ENCODE measurements at regions not wholly inside any gene's neighbourhood (a gene's known extent, or its start where the extent isn't known, plus 50 kb on each side); places are given as distances from the start of the nearest gene placed in this dataset.

DNA sequence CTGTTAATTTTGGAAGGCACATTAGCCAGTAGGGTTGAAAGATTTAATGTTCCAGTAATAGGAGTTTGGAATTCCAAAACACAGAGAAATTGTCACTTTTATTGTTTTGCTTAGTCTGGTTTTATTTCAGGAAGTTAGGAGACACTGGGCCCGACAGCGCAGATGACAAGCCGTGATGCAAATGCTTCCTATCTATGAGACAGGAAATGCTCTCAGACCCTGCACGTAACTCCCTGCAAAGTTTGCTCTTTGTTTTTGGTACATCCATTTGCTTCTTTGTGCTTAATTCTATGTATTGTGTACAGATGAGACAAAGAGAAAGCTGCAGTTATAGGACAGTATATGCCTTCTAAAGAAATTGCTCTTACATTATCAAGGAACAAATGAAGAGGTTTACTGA lies 201.6 kb upstream of the SGK1 start:
- DNase-seq: no peak

- DNase-seq: peak; percentile 20
Measured at GRCh38 chr6:134517868-134518267, 200.0 kb upstream of the SGK1 start.

- peak; percentile 69 for DNase-seq
Measured at GRCh38 chr6:134517145-134517658, 199.3 kb upstream of the SGK1 start.

DNA sequence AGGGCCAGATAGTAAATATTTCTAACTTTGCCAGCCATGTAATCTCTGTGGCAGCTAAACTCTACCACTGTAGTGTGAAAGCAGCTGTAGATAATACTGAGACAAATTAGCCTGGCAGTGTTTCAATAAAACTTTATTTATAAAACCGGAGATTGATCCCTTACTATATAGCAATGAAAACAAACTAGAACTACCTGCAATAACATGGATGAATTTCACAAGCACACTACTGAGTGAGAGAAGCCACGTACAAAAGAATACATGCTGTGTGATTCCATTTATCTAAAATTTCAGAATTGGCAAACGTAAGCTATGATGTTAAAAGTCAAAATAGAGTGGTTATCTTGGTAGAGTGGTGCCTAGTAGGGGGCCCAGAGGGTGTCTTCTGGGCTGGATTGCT lies 198.7 kb upstream of the SGK1 start:
- DNase-seq: no peak

DNA sequence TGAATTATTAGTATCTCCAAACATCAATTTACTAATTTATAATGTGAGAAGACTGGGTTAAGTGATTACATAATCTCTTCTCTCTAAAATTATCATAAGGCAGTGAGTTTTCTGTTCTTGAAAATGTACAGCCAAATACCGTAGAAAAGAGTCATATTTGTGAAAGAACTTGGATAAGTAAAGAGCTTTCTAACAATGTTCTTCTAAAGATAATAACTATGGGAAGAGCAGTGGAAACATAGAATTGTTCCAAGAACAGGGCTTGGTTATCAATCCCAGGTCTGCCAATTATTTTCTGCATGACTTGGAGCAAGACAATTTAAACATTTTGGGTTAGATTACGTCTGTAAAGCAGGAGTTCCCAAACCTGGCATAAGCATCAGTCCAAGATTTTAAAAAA lies 198.1 kb upstream of the SGK1 start:
- no peak for DNase-seq

DNA sequence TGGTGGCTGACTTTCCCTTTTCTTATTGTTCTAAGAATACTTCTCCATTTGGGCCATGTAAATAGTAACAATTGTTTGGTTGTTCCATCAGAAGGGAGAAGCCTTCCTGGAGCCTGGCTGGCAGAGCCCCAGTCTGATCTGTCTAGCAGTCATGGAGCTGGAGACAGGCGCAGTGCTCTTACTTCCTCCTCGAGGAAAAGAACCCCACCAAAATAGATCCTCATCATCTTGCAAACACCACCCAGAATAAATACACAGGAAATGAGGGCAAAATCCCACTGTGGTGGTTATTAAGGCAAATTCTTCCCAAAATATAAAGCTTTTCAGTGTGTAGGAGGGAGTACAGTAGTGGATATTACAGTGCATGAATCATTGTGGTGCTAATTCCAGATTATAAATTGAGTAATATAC lies 195.1 kb upstream of the SGK1 start:
- no peak for DNase-seq

DNA sequence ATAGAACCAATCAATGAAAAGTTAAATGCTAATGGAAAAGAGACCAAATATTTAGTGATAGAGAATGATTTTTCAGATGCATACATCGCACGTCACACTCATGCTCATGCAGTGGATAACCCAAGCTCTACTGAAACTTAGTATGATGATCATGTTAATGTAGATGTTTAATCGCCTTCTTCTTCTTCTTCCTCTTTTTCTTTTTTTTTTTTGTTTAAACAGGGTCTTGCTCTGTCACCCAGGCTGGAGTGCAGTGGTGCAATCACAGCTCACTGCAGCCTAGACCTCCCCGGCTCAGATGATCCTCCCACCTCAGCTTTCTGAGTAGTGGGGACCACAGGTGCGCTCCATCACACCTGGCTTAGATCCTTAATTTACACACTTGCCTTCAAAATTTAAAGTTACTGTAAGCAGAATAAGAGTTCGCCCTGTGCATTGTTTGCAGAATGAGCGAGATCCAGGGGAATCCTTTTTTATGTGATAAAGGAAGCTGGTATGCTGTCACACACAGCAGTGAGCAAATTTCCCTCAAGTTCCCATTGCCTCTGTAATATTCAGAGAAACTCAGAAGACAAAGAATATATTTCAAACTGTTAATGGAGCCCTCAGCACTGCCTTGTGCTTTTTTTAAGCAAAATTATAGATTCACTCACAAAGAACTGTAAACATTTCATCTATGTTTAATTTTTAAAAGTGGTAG lies 194.2 kb upstream of the SGK1 start:
- DNase-seq: no peak

DNA sequence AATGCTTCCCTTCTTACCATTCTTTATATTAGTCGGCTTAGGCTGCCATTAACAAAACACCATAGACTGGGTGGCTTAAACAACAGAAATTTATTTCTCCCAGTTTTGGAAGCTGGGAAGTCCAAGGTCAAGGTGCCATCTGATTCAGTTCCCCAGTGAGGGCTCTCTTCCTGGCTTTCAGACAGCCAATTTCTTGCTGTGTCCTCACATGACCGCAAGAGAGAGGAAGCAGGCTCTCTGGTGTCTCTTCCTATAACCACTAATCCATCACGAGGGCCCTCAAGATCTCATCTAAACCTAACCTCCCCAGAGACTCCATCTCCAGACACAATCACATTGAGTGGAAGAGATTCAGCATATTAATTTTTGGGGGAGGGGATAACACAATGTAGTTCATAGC lies 193.0 kb upstream of the SGK1 start:
- DNase-seq: peak; percentile 54

GRCh38 chr6:134510142-134510541 lies 192.2 kb upstream of the SGK1 start:
- DNase-seq: no peak

DNA sequence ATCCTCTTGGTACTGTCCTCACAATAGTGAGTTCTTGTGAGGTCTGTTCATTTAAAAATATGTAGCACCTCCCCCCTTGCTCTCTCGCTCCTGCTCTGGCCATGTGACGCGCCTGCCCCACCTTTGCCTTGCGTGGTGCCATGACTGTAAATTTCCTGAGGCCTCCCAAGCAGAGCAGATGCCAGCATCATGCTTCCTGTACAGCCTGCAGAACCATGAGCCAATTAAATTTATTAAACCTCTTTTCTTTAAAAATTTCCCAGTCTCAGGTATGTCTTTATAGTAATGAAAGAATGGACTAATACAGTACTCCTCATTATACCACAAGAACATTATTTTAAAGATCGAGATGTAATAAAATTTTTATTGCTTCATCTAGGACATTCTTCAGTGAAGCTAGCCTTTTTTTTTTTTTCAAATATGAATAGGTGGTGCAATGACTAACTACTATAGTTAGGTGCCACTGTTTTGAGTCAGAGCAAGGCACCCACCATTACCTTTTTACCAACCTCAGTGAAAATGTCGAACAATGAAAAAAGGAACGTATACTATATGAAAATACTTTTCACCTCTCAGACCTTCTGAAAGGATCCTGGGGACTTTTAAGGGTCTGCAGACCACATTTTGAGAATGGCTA lies 191.1 kb upstream of the SGK1 start:
- DNase-seq: no peak

GRCh38 chr6:134506162-134506561 lies 188.2 kb upstream of the SGK1 start:
- DNase-seq: no peak

GRCh38 chr6:134503585-134504281 lies 185.8 kb upstream of the SGK1 start:
- peak; percentile 53 for DNase-seq

DNA sequence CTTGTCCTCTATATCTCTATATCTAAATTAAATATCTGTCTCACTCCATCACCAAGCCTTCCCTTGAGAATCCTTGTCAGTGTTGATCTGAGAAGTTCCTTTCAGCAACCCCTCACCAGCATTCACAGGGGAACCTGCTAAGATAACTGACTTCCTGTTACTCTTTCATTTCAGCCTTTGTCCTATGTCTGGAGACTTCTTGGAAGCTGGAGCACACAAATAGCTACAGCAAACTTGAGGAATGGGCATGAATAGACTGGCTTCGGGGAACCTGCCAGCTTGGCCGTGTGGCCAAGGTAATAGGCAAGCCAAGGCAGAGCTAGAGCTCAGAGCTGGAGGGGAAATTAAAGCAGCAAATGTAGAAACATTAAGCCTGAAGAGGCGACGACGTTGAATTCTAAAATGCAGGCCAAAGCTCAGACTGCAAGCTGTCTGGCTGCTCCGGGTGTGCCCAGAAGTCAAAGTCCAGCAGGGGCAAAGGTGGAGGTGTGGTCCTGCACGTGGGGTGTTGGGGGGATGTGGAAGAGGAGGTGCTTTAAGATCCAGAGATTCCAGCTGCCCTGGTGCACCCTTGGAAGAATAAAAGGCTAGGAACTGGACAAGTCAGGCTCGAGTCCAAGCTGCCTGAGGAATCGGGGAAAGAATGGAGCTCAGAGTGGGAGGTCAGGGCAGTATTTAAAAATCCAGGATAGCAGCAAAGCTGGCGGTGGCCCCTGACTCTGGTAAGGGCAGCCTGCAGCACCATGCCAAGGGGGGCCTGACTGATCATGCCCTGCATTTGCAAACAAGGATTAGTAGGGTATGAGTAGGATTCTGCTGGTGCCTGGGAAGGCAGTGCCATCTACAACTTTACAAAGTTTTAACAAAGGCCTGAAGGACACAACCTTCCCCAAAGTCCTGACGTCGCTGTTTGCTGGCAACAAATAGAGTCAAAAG lies 185.0 kb upstream of the SGK1 start:
- no peak for DNase-seq

DNA sequence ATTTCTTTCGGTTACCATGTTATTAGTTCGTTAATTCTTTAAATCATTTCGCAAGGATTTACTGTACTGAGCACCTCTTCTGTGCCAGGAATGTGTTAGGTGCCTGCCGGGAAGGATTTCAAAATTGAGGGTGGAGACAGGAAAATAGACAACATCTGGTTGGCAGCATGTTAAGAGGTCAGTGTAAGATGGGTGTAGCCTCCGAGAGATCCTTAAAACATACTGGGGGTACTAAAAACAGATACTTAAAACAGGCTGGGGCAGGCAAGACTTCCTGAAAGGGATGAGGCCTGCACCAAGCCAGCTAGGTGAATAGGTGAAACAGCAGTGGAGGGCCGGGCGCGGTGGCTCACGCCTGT lies 178.0 kb upstream of the SGK1 start:
- DNase-seq: no peak

DNA sequence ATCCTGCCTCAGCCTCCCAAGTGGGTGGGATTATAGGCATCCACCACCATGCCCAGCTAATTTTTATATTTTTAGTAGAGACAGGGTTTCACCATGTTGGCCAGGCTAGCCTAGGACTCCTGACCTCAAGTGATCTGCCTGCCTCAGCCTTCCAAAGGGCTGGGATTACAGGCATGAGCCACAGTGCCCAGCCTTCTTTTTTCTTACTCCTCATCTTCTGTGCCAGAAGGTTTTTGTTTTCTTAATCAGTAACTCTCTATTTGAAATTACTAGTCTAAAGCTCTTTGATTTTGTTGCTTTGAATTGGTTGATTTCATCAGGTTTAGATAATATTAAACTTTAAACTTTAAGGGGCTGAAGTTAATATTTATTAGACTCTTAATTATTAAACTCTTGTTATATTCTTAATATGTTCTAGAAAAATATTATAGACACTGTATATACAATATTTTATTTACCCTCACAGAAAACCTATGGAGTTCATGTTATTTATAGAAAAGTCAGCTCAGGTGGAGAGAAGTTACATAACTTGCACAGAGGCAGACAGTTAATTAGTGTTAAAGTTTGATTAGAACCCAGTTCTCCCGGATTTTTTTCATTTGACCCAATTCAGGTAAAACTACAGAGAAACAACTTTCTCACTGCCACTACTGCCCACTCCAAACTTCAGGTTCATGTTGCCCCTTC lies 177.4 kb upstream of the SGK1 start:
- DNase-seq: no peak

DNA sequence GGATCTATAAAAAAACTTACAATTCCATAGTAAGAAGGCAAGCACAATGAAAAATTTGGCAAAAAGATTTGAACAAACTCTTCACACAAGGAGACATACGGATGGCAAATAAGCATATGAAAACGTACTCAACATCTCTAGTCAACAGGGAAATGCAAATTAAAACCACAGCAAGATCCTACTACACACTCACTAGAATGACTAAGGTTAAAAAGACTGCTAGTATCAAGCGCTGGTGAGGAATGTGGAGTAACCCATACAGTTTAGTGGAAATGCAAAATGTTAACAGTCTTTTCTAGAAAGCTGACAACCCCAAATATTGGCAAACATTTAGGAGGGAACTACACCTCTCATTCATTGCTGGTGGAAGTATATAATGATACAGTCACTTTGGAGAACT lies 175.9 kb upstream of the SGK1 start:
- DNase-seq: no peak

DNA sequence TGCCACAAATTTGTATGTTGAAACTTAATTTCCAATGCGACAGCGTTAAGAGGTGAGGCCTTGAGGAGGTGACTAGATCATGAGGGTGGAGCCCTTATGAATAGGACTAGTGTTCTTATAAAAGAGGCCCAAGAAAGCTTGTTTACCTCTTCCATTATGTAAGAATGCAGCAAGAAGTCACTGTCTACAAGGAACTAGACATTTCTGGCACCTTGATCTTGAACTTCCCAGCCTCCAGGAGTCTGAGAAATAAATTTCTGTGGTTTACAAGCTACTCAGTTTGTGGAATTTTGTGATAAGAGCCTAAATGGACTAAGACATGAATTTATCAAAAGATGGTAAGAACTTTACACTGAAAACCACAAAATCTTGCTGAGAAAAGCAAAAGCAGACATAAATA lies 173.6 kb upstream of the SGK1 start:
- no peak for DNase-seq

GRCh38 chr6:134482593-134483270 lies 164.8 kb upstream of the SGK1 start:
- no peak for DNase-seq

DNA sequence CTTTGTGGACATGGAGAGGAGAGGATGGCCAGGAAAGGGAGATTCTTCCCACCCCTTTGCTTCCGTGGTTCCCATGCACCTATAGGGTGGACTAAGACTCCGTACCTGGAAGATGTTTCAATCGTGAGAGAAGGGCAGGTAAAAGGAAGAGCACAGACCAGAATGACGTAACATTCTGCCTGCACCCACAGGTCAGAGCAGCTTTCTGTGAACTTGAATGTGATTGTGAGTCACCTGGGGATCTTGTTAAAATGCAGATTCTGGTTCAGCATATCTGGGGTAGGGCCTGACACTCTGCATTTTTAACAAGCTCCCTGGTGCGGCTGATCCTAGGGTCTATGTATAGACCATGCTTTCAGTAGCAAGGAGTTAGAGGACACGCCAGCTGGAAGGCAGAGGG lies 164.1 kb upstream of the SGK1 start:
- no peak for DNase-seq

- DNase-seq: no peak
Measured at GRCh38 chr6:134480593-134480992, 162.7 kb upstream of the SGK1 start.

DNA sequence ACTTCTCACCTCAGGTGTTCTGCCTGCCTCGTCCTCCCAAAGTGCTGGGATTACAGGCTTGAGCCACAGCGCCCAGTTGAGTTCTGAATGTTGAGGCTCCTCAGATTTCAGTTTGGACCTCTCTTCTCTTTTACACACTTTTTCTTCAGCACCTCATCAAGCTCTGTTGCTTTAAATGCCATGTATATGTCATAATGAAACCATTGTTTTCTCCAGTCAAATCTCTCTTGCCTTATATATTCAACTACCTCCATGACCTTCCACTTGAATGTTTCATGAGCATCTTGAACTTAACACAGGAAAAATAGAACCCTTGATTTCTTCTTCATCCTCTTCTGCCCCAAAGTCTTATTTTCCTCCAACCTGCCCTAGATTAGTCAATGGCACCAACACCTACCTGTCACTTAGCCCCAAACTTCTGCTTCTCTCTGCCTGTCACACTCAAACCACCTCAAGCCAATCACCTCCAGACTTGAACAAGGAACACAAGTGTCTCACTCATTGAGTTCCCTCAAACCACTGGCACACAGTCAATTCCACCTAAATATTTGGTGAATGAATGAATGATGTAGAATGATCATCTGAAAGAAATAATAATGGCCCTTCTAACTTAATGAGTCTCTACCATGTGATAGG lies 161.0 kb upstream of the SGK1 start:
- DNase-seq: no peak
